Amniotic stem cell (primary cell): ENCODE measurements at regions not wholly inside any gene's neighbourhood (a gene's known extent, or its start where the extent isn't known, plus 50 kb on each side); places are given as distances from the start of the nearest gene placed in this dataset.
A peak's percentile ranks its signal among the peaks of the same experiment; 100 is the strongest.

Experiments
- DNase-seq: peaks from one replicate; lab custom pipeline; 2025; lab: John Stamatoyannopoulos, UW

DNA sequence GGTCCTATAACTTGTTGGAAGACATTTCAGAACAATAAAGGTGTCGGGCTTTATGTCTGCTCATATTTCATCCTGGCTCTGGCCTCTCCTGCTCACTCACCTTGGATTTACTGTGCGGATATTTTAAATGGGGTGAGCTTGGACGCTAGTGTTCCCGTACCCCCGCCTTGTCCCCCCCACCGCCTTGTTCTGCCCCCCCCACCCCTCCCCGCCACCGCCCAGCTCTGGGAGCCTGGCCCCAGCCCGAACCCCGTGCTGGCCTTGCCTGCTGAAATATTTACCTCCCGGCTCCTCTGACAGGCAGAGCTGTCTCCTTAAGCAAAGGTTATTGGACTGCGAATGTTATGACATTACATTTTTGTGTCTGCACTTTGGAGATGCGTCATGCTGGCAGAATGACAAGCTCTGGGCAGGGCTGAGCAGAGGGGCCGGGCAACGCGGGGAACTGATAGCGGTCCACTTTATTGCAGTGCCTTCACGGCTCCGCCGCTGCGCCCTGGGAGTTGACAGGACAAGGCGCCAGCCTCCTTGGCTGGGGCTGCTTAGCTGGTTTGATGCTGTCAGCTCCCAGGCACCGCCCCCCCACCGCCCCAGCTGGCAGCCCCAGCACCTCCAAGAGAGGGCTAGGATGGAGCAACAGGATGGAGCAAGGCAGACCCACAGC, 222.5 kb upstream of the GSE1 start:
- no peak for DNase-seq

DNA sequence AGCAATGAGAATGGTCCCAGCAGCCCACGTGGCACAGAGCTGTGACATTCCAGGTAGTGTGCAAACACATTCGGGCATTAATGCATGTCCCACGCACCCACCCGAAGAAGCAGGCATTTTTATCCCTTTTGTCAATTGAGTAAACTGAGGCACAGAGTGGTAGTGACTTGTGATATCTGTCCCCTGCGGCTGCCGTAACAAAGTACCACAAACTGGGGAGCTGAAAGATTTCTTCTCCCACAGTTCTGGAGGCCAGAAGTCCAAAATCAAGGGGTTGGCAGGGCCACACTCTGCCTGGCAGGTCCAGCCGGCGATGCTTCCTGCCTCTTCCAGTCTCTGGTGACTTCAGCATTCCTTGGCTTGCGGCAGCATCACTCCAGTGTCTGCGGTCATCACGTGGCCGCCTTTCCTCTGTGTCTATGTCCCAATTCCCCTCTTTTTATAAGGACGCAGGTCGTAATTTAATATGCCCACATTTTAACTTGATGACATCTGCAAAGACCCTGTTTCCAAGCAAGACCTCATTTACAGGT, 221.9 kb upstream of the GSE1 start:
- DNase-seq = no peak

DNA sequence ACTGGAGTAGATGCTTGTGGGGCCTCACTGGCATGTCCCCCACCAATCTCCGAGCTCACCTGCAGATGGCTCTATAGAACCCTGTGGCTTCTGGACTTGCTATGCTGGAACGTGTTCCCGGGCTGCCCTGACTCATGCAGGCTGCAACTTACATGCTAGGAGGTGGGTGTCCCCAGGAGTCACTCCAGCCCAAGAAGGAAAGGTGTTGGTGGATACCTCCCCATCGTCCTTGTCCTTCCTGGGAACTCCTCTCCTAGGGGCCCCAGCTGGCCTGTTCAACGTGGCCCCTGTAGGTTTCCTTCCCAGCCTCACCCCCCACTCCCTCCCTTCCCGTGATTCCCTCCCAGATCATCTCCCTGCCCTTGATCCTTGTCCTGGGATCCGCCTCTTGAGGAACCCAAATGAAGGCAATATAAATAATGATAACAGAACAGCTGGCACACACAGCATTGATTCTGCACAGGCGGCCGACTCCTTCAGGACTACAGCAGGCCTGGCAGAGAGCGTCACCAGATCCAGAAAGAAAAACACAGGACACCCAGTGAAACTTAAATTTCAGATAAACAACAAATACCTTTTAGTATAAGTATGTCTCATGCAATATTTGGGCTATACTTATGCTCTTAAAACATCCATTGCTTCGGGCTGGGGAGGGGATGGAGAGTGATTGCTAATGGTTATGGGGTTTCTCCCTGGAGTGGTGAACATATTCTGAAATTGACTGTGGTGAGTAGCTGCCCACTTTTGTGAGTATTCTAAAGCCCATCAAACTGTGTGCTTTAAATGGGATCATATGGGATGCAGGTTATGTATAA, 221.1 kb upstream of the GSE1 start:
- DNase-seq = no peak

DNA sequence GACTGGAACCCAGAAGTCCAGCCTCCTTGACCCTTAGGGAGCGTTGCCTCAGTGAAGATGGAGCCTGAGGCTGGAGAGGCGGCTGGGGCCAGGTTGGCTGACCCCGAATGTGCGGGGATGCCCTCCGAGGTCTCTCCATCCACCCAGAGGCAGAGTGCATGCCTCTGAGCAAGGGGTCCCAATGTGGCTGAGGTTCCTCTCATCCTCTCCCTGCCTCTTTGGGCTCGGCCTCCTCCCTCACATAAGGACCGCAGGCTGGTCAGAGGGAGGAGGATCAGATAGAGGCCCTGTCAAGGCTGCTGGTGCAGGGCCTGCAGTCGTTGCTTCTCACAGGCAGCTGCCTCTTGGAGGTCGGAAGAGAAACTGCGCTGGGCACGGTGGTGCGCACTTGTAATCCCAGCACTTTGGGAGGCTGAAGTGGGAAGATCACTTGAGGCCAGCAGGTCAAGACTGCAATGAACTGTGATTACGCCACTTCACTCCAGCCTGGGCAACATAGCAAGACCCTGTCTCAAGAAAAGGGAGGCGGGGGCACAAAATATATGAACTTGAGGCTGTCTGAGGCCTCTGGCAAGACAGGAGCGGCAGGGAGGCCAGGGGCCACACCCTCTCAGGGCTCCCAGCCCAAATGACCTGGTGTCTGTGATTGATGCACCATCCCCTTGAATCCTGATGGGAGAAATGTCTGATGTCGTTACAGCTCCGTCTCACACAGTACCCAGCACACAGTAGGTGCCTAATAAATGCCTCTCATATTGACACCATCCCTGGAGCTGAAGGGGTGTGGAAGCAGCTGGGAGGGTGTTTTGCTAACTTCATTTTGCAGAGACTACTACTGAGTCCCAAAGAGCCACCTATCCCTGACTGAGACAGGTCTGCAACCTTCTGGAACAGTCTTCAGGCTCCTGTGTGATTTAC, 220.1 kb upstream of the GSE1 start:
- DNase-seq = no peak

DNA sequence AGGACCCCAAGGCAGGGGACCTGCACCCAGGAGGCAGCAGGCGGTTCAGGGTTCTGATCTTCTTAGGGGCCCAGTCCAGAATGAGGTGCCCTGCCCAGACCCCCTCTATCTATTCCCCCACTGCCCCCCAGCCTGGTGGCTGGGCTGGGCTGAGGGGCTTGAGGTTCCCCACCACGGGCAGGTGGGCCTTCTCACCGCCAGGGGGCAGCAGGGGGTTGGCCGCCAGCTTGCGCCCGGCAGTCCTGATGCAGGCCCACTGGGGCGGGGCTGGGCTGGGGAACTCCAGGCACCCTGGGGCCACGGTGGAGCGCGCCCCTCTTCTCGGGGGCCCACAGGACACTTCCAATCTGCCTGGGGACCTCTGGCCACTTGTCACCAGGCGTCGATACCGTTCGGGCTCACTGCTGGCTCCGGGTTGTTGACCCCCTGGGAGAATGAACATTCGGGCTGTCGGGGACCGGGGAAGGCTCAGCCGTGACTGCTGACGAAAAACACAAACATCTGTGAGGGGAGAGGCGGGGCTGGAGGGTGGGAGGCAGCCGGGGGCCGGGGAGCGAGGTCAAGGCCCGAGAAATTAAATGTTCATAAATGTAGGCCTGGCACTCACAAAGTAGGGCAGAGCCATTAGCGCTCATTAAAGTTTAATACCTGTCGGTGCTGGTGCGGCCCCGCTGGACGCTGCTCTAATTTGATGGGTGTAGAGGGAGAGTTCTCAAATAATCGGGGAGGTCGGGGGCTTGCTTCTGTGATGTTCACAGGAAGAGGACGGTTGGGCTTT, 219.3 kb upstream of the GSE1 start:
- no peak for DNase-seq

DNA sequence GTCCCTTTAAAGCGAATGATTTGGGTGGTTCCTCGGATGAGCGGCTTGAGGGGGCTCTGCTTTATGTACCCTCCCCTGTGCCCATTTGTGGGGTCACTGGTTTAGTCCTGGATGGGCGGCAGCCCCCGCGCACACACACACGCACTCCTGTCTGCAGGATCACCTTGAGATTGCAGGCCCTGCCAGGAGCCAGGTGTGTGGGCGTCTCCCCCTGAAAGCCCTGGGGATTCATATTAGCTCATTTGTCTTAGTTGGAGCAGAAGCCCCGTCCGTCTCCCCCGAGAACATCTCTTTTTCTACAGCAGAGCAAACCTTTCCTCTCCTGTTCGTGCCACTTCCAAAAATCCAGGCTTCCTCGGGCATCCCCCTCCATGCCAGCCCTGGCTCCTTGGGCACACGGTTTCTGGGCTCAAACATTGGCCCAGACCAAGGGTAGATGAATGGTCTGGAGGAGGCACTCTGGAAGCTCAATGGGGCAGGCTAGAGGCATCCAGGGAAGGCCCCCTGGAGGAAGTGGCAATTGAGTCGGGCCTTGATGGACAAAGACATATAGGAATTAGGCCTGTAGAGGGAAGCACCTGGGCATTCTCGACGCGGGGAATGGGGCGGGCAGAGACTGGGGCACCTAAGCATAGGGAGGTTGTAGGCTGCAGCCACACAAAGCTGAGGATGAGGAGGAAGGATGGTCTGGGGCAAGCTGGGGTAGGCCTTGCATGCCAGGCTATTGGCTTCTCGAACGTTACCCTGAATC, 218.5 kb upstream of the GSE1 start:
- DNase-seq = no peak

DNA sequence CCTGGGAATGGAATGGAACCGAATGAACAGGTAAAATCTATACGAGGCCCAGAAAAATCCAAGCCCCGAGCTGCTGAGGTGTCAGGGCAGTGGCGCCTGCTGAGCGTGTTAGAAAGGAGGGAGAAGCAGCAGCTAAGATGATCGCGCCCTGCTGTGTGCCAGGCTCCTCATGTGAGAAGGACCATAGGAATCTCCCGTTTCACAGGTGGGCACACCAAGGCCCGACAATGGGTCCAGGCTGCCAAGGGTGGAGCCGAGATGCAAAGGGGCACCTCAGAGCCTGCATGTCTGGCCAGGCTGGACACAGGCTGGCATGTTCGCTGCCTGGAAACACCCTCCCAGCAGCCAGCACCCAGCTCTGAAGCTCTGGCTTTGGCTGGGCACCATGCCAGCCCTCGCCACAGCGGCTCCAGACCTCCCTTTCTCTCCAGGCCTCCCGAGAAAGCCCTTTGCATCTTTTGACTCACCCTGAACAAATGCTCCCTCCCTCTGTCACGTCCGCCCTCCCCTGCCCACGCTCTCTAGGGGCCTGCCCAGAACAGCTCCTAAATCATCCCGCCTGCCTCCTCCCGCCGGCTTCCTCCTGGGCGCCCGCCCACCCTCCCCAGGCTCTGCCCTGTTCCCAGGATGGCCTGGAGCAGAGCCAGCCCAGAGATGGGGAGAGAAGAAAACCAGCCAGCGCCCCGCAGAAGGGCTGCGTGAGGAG, 217.8 kb upstream of the GSE1 start:
- peak; percentile 95 for DNase-seq

DNA sequence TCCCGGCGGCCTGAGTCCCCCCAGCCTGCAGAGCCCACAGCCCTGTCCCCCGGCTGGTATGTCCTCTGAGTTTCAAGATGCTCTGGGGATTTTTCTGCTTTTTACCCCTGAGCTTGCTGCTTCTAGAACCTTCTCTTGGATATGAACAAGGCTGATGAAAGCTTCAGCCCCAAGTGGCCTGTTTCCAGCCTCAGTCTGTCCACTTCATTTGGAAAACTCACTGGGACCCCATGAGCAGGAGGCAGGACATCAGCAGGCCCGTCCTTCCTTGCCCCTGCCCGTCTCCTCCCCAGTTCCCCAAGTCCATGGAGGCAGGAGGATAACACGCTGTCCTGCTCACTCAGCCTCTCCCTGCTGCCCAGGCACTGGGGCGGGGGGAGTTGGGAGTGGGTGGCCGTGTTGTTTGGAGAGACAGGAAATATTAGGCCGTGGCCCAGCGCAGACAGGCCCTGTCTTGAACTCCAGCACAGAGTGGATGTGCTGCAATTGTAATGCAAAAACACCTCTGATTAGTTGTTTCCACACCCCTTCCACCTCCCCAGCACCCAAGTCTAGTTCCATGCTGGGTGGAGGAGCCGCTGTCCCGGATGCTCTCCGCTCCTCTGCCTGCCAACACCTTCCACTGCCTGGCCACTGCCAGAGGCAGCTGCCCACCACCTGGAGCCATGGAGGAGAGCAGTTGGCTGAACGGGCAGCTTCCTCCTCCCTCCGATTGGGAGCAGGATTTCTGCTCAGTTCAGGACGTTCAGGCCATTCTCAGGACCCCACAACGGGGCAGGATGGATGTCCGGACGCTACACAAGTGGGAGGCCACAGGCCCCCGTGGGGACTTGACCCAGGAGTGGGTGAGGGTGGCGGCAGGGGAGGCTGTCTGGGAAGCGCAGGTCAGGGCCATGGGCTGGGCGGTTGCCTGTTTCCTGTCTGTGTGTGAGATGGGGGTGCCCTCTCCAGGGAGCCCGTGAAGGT, 216.9 kb upstream of the GSE1 start:
- DNase-seq = no peak

DNA sequence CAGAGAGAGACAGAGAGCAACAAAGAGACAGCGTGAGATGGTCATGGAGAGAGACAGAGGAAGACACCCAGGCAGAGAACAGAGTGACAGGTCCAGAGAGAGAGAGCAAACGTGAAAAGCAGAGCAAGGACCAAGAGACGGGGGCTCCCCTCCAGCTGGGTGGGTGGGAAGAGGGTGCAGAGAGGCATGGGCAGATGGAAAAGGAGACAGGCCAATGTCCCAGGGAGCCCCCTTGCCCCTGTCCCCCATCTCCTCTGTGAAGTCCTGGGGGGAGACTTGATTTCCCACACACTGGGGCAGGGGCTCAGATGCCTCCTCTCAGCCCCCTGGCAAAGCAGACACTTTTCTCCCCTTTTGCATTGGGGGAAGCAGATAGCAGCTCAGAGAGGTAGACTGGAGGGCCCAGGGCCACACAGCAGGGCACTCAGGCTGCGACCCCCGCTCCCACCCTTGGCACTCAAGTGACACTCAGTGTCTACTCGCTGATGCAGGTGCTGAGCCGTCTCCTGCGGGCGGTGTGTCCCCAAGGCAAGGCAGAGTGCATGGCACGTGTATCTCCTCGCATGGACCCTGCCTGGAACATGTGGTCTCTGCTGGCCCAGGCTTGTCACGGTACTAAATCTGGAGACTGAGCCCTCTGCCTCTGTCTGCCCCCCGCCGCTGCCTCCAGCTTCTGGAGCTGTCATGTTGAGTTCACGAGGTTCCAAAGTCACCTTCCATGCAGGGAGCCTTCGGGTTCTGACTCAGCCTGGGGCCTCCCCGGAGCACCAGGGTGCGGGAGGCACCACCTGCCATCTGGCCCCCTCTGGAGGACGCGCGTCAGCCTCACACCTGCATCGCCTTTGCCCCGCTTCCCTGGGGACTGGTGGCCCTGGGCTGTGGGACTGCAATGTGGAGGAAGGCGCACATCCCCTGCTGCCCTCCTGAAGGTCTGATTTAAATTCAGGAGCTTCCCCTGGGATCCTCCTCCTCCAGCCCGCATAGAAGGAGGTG, 215.9 kb upstream of the GSE1 start:
- DNase-seq = no peak

DNA sequence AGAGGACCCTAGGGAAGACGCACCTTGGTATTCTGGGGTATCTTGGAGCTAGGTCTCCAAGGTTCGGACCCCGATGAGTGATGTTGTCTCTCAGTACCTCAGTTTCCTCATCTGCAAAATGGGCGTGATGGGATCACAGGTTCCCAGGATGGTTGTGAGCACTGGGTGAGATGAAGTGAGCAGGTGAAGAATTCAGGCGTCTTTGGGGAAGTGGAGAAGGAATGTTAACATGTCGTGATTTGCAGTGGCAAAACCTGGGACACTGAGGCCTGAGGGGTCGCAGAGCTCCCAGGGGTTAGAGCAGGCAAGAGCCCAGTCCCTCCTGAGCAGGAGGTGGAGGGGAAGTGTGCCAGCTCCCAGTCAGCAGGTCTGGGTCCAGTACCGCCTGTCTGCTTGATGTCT, 215.1 kb upstream of the GSE1 start:
- no peak for DNase-seq

DNA sequence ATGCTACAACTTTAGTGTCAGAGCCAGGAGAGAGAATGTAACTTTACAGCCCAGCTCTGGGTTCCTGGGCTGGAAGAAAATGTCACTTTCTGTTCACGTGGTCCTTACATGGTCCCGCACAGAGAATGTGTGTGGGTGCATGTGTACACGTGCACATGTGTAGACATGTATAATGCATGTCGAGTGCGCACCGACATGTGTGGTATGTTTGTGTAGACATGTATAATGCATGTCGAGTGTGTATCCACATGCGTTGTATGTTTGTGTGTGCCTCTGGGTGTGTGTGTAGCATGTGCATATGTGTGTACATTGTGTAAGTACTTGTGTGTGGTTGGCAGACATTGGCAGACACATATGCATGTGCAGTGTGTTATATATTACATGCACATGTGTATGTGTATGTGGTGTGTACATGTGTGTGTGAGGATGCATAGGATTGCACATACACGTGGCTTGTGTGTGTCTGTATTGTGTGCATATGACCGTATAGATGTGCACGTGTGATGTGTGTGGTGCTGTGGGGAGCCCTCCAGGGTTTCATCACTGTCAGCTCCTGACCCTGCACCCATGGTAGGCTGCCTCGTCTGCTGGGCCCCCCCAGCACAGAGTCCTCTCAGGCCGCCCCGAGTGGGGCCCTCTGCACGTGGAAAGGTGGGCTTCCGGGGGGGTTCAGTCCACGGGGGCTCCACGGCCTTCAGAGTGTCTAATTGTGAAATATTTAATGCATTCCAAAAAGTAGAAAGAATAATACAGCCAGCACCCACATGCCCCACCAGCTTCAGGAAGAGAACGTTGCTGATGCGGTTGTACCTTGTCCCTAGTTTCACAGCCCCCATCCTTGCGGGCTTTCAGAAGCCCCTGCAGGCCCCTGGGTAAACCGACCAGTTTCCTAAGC, 214.2 kb upstream of the GSE1 start:
- no peak for DNase-seq

DNA sequence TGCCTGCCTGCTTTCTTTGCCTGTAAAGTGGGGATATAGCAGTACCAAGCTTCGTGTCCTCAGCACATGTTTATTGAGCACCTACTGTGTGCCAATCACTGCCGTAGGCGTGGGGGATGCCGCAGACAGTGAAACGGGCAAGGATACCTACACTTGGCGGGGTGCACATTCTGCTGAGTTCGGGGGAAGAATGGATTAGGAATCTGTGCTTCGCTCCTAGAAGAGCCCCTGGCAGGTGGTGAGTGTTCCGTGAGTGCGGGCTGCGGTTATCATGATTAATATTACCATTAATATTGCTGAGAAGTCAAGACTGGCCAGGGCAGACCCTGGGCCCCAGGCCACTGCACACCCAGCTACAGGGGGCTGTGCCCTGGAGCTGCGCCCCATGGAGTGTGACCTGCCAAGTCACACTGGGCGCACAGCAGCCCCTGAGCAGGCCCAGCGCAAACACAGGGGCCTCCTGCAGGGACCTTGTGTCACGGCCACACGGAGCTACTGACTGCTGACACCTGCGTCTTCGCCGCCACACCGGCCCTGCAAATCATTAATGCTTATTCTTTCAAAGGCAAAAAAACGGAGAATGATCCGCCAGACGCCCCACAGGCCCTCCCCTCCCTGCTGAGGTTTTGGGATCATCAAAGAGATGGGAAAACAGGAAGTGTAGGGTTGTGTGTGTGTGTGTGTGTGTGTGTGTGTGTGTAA, 213.4 kb upstream of the GSE1 start:
- no peak for DNase-seq

DNA sequence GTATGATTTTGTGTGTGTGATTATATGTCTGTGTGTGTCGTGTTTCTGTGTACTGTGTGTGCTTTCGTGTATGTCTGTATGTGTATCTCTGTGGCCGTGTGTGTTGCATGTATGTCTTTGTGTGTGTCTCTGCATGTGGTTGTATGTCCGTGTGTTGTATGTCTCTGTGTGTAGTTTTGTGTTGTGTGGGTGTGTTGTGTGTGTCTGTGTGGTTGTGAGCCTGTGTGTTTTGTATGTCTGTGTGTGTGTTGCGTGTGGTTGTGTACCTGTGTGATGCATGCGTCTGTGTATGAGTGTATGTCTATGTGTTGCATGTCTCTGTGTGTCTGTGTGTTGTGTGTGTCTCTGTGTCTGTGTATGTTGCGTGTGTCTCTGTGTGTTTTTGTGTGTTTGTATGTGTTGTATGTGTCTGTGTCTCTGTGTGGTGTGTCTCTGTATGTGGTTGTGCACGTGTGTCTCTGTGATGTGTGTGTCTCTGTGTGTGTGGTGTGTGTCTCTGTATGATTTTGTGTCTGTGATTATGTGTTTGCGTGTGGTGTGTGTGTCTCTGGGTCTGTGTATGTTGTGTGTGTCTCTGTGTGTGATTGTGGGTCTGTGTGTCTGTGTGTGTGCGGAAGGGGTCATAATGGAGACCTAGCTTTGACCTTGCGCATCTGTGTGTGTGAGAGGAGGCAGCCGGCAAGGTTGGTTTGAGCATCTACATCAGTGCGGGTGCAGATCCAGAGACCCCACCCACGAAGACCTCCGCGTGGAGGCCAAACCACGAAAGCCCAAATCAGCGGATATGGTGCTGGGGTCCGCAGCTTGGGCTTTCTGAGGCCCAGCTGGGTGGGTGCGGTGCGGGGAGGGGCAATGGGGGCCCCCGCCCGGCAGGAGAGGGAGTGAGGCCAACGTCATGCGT, 212.6 kb upstream of the GSE1 start:
- DNase-seq = no peak

DNA sequence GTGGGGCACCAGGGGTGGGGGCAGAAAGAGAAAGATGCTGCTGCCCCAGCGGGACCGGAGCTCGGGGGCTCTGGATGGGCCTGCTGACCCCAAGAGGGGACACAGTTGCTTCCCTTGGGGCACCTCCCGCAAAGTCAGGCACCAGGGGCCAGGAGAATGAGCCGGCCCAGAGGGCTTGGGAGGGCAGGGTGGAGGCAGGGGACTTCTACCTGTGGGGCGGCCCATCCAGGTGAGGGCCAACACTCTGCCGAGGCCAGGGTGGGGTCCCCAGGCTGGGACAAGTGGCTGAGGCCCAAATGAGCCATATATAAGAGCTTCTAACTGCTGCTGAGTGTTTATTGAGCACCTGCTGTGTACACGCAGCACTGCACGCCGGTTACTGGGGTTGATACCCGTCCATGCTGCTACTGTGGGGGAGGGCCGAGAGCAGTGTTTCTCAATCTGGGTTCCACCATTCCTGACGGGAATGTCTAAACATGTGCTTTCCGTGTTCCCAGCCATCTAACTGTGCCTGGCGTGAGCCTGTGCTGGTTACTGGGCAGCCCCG, 211.7 kb upstream of the GSE1 start:
- DNase-seq = no peak
